Activated T-helper 9 cell treated with anti-CD3 and anti-CD28 coated beads, Interleukin-2, amount 50 U/mL, for 16 hours (primary cell): ENCODE measurements at regions not wholly inside any gene's neighbourhood (a gene's known extent, or its start where the extent isn't known, plus 50 kb on each side); places are given as distances from the start of the nearest gene placed in this dataset.

Source experiments
- DNase-seq: peaks from one replicate; pipeline ENCODE4 v3.0.0-alpha.2; 2020; ENCODE audit warnings: low read depth

DNA sequence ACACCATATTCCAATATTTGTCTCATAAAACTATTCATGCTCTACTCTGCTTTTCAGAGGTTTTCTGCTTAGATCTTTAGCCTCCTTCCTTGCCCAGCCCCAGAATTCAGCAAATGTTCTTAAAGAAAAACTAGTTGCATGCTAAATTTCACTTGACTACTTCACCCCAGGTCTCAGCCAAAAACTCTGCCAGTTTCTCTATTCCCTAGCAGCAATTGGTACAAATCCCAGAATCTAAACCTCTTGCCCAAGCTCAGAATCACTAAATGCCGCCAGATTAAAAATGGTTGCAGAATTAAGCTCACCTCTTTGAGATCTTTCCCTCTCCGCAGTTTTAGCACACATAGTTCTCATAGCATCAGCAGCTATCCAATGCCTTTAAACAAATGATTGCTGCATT is 331.2 kb upstream of the SMARCA2 start:
- DNase-seq = no peak

DNA sequence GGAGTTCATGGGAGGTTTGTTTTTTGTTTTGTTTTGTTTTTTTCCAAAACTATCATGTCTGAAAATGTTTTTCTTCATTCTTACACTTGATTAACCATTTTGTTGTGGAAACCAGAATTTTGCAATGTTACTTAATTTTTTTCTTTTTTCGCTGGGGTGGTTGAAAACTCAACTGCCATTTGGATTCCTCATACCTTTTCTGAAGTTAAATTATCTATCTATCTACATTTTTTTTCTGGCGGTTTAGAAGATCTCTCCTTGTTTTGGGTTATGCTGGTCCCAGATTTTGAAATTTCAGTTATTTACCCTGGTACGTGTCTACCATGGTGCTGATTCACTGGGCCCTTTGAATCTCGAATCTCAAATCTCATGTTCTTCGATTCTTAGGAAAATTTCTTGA is 316.2 kb upstream of the SMARCA2 start:
- no peak for DNase-seq

DNA sequence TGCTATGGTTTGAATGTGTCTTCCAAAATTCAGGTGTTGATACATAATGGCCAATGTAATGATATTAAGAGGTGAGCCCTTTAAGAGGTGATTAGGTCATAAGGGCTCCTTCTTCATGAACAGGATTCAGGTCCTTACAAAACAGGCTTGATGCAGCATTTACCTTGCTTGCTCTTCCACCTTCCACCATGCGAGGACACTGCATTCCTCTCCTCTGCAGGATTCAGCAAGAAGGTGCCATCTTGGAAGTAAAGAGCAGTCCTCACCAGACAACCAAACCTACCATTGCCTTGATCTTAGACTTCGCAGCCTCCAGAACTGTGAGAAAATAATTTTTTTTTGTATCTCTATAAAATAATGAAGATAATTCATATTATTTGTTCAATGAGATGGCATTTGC is 314.0 kb upstream of the SMARCA2 start:
- no peak for DNase-seq

DNA sequence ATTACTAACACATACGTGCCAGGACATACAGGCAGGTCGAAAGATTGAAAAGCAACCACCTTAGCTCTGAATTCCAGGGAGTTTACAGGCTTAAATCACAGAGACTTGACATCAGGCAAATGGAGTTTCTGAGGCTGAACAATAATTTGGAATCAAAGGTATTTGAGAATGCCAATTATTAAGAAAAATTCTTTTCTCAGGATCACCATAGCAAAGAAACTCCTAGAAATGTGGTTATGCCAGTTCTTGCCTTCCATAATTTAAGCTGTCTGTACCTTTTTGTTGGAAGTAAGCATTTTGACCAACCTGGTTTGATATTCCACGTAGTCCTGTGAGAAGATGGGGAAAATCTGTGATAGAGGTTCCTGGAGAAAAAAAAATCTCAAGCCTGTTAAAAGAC is 312.4 kb upstream of the SMARCA2 start:
- DNase-seq = no peak

DNA sequence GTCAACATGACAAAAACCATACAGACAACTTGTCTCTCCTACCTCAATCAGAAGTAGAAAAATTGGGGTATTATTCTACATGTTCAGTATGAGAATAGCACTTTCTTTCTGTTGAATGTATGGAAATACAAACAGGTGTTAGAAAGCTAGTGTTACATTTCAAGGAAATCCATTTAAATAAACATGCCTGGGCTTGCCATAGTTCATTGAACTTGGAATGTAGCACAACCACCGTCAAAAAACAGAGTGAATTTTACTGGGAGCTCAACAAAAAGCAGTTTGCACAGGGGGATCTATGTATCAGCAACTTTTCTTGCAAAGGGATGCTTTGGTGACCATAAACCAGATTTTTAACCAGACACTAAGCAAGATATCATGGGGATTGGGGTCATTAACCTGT is 307.9 kb upstream of the SMARCA2 start:
- no peak for DNase-seq

DNA sequence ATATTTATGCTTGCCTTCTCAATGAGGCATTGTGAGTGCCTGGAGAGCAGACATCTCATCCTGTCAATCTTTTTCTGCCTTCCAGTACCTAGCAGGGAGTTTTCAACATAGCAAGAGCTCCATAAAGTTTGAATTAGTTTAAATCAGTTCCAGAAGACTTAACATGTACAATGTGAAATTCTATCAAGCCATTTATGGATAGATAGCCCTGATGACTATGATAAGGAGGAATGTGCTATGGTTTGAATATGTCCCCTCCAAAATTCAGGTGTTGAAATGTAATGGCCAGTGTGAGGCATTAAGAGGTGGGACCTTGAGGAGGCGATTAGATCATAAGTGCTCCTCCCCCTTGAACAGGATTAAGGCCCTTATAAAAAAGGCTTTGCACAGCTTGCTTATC is 306.9 kb upstream of the SMARCA2 start:
- DNase-seq = no peak

DNA sequence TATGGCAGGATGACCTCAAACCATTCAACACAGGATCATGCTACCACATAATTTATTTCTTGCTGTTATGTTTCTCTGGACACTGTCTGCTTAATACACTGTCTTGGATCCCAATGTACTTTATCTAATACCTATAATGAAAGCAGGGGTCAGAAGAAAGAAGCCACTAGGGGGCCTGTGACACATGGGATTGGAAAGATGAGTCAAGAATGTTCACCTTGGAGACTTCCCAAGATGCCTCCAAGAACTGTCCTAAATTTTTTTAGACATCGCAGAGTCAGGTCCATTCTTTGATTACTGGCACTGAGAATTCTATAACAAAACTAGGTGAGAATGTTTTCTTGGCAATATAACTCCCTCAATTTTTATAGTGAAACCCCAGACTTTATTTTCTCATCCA is 305.8 kb upstream of the SMARCA2 start:
- DNase-seq = no peak

DNA sequence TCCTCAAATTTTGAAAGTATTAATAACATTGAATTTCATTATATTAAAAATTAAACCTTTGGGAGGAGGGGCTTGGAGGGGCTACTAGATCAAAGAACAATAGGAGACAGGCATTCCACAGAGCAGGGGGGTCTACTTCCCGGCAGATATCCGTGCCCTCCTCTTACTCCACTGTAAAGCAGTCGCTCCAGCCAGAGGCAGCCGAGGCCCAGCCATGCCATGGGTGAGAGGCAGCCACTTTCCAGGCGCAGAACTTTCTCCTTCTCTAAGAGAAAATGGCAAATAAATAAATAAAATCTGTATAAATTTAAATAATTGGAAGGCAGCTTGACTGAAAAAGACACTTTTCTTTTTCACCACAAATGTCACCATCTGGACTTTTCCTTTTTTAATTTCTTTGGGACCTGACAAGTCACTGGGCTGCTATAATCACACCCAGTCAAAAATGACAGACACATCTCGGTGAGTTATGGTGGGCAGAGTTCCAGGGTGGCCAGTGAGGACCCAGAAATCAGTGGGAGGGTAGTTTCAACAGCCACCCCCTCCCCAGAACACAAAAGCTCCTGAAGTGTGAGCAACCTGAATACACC is 302.2 kb upstream of the SMARCA2 start:
- DNase-seq = no peak

DNA sequence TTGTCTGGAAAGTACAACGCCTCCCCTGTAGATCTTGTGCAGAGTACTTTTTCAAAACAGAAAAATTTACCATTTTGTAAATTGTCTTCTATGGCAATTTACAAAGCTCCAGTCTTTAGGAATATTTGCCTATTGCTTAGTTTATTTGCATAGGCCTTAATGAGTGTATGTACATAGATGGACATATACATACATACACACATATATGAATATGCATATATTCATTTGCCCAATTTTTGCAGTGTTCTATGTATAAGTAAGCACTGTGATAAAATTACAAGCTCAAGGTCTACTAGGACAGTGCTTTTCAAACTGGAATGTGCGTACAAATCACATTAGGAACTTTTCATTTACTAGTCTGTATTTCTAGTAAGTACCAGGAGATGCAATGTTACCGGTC is 301.3 kb upstream of the SMARCA2 start:
- no peak for DNase-seq

DNA sequence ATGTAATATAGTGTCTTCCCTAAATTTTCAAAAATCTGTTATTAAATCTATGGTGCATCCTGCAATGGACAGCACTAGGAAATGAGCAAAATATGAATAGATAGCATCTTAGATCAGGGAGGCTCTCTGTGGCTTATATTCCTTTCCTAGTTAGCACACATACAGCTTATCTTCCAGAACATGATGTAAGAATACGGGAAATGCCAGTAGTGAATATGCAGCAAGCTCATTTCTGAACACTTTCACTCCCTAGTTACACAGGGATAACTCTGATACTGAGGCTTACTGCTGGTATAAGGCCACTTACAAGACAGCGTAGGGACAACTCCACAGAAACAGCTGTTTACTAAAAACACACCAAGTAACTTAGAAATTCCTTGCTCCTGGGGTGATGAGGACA is 297.3 kb upstream of the SMARCA2 start:
- no peak for DNase-seq

DNA sequence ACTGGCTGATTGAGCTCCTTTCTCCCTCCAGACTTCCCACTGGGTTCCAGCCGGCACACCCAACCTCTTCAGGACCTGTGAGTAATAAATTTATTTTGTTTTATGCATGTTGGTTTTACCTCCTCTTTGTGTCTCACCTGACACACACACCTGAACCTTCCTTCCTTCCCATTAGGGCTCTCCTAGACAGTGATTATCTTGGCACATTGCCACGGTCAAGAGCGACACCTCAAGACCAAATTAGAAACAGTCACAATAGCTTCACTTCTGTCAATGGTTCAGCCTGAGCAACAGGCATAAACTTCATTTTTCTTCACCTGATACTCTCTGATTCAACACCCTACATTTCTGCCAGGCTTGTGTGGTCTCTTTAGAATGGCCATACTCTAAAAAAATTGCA is 296.3 kb upstream of the SMARCA2 start:
- no peak for DNase-seq

DNA sequence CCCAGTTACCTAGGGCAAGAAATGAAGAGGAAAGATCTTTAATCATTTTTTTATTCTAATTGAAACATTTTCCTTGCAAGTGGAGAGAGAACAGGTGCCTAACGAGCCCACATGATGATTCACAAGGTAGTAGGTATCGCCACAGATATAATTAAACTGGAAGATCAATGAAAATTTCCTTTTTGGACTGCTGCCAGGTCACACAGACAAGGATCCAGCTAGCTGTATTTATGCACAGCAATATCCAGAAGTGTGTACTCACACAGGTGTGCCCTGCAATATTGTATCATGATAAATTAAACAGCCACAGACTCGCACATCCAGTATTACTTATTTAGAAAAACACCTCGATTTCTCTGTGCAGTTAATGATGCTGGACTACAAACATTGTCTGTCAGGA is 294.0 kb upstream of the SMARCA2 start:
- no peak for DNase-seq

DNA sequence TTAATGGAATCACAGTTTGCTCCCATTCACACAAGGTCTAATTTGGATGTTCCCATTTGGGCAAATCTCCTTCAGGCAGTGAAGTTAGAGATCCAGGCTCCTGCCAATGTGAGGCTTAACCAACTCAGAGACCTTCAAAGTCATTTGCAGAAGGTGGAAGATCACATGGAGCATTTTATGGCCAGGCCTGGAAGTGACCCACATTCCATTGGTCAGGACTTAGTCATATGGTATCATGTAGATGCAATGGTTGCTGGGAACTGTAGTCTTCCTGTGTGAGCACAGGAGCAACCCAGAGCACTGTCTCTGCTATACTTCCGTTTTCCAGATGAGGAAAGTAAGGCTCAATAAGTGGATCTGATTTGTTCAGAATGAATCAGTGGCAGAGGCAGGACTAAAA is 292.7 kb upstream of the SMARCA2 start:
- no peak for DNase-seq

DNA sequence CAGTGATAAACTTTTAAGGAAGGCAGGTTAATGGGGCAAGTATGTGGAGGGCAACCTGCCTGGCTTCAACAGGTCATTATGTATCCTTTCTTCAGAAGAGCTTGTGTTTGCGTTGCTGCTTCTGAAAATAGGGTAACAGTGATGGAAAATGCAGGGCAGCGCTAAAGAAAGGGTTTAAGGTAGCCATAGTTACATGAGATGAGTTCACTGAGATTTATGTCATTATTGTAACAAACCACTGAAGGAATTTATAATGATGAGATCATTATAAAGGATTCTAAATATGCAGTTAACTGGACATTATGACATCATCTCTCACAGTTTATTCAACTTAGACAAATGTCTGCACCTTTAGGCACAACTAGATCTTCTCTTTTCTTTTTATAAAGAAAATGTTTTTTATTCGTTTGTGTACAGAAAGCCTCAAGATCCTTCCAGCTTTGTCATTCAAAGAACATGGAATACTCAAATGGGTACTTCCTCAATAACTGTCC is 291.6 kb upstream of the SMARCA2 start:
- DNase-seq = no peak

DNA sequence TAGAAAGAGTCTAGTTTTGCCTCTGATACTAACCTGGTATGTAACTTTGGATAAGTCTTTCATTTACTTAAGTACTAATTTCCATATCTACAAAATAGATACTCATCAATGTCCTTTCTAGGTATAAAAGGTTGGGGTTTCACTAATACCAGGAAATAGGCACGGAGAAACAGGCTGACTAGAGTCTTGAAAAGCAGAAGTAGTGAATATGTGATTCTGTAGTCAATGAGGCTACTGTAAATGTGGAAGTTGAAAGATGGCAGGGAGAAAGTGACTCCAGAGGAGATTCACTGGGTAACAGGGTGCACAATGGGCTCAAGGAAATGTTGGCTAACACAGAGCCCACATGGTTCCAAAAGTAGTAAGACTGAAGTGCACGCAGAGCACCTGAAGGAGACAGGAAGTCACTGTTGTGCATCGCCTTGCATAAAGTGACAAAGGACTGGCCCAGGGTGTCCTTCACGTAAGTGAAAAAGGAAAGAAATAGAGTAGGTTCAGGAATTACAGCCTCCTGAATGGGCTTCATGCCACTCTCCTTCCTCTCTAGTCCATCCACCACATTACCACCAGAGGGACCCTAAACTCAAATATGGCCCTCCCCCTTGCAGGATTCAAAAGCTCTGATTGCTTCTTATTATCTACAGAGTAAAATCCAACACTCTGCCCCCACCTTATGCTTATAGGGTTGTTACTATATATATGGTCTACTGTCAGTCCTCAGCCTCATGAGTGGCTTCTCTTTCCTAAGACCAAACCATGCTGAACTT is 288.0 kb upstream of the SMARCA2 start:
- DNase-seq = no peak

DNA sequence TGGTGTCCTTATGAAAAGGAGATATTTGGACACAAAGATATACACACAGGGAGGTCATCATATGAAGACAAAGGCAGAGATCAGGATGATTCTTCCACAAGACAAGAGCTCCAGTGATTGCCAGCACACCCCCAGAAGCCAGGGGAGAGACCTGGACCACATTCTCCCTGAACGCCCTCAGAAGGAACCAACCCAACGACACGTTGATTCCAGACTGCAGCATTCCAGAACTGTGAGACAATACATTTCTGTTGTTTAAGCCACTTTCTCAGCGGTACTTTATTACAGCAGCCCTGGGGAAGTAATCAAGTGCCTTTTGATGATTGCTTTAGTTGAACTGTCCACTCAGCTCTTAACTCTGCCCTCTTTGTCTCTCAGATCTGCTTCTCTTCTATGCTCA is 285.5 kb upstream of the SMARCA2 start:
- DNase-seq = no peak

DNA sequence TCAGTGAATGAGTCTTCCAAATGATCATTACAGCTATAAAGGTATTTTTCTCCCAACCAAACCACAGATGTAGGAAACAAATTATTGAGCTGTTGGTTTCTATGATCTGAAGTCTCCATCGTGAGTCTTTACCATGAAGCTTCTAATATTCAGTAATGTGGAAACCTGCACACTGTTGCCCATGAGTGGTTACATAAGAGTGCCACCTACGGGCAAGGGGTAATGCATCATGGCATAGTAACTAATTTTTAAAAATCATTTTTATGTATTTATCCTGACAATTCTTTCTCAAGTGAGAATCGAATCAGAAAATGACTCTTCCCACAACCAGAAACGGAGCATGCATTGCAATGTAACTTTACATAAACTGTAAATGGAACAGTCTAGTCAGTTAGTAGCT is 282.5 kb upstream of the SMARCA2 start:
- no peak for DNase-seq

DNA sequence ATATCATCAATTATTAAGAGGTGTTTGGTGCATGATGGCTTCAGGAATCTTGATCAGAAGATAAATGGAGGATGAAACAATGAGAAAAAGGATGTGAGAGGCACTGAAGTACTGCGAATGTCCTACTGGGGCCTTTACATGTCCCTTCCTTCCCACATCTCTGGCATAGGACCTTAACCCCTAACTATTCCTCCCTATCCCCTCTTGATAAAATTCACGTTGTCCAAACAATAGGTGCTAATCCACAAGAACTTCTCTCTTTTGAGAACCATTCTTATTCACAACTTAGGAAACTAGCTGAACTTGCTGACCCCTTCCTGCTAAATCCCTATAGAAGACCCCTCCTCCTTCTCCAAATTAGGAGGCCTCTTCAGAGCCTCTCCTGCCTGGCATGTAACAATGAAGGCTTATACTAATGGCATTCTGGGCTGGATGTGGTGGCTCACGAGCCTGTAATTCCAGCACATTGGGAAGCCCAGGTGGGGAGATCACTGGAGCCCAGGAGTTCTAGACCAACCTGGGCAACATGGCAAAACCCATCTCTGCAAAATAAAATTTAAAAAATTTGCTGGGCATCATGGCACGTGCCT is 276.5 kb upstream of the SMARCA2 start:
- no peak for DNase-seq

DNA sequence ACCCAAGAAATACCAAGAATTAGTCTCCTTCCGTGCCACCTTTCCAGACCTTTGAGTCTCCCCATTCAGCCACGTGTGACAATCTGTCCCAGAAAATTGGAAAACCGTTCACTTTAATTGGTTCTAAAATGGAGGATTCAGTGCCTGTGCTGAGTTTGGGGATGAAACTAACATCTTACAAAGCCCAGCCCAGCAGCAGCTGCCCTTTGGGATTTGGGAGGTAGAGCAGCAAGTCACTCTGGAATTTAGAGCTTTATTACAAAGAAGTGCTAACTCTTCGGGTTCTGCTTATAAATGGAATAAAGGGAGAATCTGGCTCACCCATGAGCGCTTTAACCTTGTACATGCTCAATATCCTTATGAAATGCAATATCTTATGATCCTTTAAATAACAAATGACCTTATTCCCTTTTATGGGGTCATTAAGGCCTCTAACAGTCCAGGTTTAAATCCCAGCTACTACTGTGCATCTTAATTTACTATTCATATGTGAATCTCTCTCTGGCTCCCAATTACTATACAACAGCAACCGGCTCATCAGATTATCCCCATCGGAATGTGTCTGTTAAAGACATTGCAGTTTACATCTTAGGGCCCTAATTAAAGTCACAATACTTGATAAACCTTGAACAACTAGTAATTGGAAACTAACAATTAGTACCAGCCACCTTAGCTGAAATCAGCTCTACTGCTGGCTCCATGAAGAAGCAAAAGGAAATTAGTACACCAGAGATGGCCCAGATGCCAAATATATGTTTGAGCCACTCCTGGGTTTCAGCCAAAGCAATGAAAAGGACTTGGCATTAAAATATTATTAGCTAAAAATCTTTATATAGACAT is 271.8 kb upstream of the SMARCA2 start:
- no peak for DNase-seq

DNA sequence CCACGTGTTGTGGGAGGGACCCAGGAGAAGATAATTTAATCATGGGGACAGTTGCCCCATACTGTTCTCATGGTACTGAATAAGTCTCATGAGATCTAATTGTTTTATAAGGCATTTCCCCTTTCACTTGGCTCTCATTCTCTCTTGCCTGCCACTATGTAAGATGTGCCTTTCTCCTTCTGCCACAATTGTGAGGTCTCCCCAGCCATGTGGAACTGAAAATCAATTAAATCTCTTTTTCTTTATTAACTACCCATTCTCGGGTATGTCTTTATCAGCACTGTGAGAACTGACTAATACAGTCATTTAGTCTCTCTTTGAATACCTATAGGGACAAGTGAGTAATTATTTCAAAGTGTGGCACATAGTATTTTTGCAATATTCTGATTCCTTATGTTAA is 269.2 kb upstream of the SMARCA2 start:
- DNase-seq = no peak

DNA sequence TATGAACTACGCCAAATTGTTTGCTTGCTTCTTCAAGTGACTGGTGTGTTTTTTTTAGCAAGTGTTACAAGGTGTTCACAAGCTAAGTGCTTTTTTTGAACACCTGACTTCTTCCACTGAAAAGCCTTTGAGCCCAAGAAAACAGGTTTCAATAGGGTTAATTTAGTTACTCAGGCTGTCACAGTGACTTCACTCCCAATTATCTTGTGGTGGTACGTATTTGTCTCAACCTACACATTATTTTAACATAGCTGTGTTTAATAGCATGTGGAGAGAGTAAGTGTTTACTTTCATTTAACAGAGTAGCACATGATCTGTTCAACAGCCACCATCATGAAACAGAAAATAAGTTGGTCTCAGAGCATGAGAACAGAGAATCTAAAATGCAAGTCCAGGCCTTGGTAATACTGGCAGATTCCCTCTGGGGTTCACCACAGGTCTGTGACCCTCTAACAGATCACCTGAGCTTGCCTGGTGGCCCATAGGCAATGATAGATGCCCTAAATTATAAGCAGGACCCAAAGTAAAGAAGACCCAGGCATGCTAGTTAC is 267.7 kb upstream of the SMARCA2 start:
- no peak for DNase-seq

DNA sequence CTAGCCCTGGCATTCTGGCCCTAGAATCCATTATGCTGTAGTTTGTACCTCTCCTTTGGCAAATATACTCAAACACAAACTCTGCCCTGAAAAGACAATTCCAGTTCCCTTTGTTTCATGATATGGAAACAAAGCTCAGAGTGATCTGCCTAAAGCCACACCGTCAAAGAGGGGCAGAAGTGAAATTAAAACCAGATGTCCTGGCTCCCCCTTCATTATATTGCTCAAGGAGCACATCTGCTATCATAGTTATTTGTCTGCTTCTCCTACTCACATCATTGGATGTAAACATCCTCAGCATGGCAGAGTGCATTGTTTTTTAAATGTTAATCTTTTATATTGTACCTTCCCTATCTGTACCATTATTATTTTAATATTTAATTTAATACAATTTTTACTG is 266.7 kb upstream of the SMARCA2 start:
- DNase-seq = no peak
